ENCODE measurements at regions not wholly inside any gene's neighbourhood (a gene's known extent, or its start where the extent isn't known, plus 50 kb on each side); places are given as distances from the start of the nearest gene placed in this dataset.

DNA sequence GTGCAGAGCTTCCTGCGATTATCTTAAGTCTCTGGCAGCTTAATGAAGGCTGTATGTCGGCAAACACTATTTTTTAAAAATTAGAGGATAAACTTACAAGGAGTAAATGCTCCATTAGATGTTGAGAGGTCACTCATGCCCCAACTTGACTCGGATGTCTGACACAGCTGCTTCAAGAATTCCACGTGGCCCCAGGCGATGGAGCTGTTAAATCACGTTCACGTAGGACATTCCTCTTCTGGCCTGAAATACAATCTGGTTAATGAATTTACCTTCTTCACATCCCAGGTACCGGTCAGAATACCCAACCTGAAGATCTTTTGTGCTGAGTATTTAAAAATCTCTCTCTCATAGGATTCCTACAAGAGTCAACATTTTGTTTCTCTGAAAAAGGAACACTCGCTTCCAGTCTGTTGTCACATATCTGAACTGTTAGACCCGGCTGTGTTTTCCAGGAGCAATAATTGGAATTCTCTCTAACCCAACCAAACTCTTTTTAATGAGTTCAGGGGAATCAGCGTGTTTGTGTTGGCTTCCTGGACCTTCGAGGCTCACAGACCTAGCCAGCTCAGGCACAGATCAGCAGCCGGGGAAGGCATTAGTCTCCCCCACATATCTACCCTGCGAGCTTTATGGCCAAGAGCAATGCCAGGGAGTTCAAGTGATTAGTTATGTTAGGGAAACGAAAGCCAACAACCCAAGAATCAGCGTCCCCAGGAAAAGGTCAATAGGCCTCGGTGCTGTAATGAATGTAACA lies 284.9 kb downstream of the FGFR2 start:
- Histone ChIP-seq H3K4me3 (ENCODE audit: low read length) (no peak overlapping the region), H3K36me3 (ENCODE audit: control insufficient read depth, insufficient read depth, low read length) (no peaks in the 10 kb centered on the region), H3K27me3 (ENCODE audit: control insufficient read depth, insufficient read depth, low read length) (peaks cover 5% of the 10 kb centered on the region), H3K27ac (ENCODE audit: low read length) (no peak overlapping the region), H3K4me1 (ENCODE audit: control insufficient read depth, insufficient read depth, low read length) (no peaks in the 10 kb centered on the region), H3K9me3 (replicated peaks; ENCODE audit: control insufficient read depth, low read depth, low read length) (no peaks in the 10 kb centered on the region)
- 29% methylated on average over 7 of the region's 17 CpGs for WGBS (ENCODE audit: insufficient coverage)
- DNase-seq, result peak; percentile 20

DNA sequence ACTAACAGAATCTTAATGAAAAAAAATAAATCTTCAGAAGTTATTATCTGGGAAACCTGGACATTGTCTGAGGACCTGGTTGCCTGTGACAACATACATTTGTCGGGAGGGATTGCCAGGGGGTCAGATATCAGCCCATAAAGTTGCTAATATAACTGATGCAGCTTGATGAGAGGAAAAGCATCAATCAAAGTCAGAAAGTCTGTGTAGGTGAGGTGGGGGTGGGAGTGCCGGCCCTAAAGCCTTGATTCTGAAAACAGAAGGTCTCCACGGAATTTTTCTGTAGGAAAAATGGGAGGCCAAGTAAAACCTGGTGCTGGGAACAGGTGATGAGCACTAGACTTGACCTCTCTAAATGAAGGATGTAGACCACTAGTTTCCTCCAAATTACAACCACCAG lies 281.8 kb downstream of the FGFR2 start:
- peaks cover 2% of the 10 kb centered on the region for H3K27me3 ChIP-seq (ENCODE audit: control insufficient read depth, insufficient read depth, low read length)
- H3K36me3 ChIP-seq (ENCODE audit: control insufficient read depth, insufficient read depth, low read length), result no peaks in the 10 kb centered on the region
- 37% methylated on average over 3 of the region's 3 CpGs for WGBS (ENCODE audit: insufficient coverage)
- H3K27ac ChIP-seq (ENCODE audit: low read length), result no peak overlapping the region
- no peaks in the 10 kb centered on the region for H3K4me1 ChIP-seq (ENCODE audit: control insufficient read depth, insufficient read depth, low read length)
- no peak for DNase-seq
- H3K9me3 ChIP-seq (replicated peaks; ENCODE audit: control insufficient read depth, low read depth, low read length), result no peaks in the 10 kb centered on the region
- no peak overlapping the region for H3K4me3 ChIP-seq (ENCODE audit: low read length)

DNA sequence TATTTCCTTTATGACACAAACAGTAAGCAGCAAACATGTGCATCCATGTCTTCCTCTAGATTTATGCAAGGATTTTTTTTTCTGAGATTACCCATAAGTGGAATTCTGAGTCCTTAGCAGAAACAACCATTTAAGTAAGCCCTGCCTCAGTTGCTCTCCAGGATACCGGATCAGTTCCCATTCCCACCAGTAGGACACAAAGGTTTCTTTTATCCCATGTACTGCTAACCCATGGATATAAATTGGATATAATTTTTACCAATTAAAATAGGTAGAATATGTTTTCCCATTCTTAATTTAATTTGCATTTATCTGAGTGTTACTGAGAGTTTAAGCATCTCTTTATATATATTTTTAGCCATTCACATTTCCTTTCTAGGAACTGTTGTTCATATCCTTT lies 280.9 kb downstream of the FGFR2 start:
- Histone ChIP-seq H3K27ac (ENCODE audit: low read length) (no peak overlapping the region), H3K9me3 (replicated peaks; ENCODE audit: control insufficient read depth, low read depth, low read length) (no peaks in the 10 kb centered on the region)
- WGBS (ENCODE audit: insufficient coverage), result no CpG with 5 or more reads among the region's 1 CpG

DNA sequence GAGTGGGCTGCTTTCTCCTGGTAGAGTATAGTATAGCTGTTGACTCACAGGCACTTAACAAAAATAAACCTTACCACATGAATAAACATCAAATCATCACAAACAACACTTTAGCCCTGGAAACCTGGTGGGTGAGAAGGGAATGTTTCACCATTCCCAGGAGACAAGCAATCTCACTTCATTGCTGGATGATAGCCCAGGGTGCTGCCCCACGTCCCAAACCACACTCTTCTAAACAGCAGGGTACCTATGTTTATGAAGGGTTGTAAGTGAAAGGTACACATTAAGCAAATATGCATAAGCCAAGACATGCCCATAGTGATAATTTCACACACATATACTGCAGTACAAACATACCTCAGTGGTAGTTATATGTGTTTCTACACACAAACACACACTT lies 276.2 kb downstream of the FGFR2 start:
- Histone ChIP-seq H3K9me3 (replicated peaks; ENCODE audit: control insufficient read depth, low read depth, low read length) (no peaks in the 10 kb centered on the region), H3K36me3 (ENCODE audit: control insufficient read depth, insufficient read depth, low read length) (no peaks in the 10 kb centered on the region), H3K27me3 (ENCODE audit: control insufficient read depth, insufficient read depth, low read length) (no peaks in the 10 kb centered on the region), H3K27ac (ENCODE audit: low read length) (no peak overlapping the region), H3K4me3 (ENCODE audit: low read length) (no peak overlapping the region), H3K4me1 (ENCODE audit: control insufficient read depth, insufficient read depth, low read length) (no peaks in the 10 kb centered on the region)
- no peak for DNase-seq
- no CpG with 5 or more reads among the region's 1 CpG for WGBS (ENCODE audit: insufficient coverage)

More for the DNA sequence above, 280.9 kb downstream of the FGFR2 start:
- Histone ChIP-seq H3K36me3 (ENCODE audit: control insufficient read depth, insufficient read depth, low read length) (no peaks in the 10 kb centered on the region), H3K4me1 (ENCODE audit: control insufficient read depth, insufficient read depth, low read length) (no peaks in the 10 kb centered on the region), H3K27me3 (ENCODE audit: control insufficient read depth, insufficient read depth, low read length) (peaks cover 2% of the 10 kb centered on the region), H3K4me3 (ENCODE audit: low read length) (no peak overlapping the region)
- no peak for DNase-seq

DNA sequence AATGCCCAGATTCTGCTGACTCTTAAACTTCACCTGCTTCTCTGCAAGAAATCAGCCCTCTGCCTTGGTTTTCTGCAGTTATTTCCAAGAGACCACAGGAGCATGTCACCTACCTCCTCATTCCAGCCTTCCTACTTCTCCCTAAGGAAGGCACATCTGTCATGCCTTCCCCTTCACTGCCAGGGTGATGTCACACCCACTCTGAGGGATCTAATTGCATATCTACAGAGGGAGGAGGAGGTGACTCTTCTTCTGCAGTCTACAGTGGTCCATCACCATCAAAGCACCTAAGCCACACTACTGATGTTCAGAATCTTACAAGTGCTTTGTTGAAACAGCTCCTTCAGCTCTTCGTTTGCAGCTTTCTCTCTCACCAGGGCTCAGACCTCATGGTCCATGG lies 275.5 kb downstream of the FGFR2 start:
- H3K4me1 ChIP-seq (ENCODE audit: control insufficient read depth, insufficient read depth, low read length), result no peaks in the 10 kb centered on the region
- H3K9me3 ChIP-seq (replicated peaks; ENCODE audit: control insufficient read depth, low read depth, low read length), result no peaks in the 10 kb centered on the region
- no peak overlapping the region for H3K4me3 ChIP-seq (ENCODE audit: low read length)
- H3K36me3 ChIP-seq (ENCODE audit: control insufficient read depth, insufficient read depth, low read length), result no peaks in the 10 kb centered on the region
- H3K27ac ChIP-seq (ENCODE audit: low read length), result no peak overlapping the region
- no peak for DNase-seq
- no peaks in the 10 kb centered on the region for H3K27me3 ChIP-seq (ENCODE audit: control insufficient read depth, insufficient read depth, low read length)
- WGBS (ENCODE audit: insufficient coverage), result no CpG with 5 or more reads among the region's 1 CpG

DNA sequence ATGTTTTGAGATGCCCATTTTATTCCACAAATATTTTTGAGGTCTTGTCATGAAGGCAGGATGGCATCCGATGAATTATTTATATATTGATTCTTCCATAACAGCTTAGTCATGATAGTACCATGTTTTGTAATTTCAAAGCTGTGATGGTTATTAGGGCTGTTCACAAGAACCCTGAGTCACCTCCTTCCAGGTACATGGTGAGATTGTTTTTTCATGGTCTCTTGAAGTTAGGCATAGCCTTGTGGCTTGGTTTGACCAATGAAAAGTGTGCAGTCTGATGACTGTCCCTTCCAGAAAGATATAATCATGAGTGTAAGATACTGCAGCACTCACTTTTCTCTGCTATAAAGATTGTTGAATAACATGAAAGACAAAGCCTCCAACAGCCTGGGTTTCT lies 274.8 kb downstream of the FGFR2 start:
- Histone ChIP-seq H3K27me3 (ENCODE audit: control insufficient read depth, insufficient read depth, low read length) (no peaks in the 10 kb centered on the region), H3K36me3 (ENCODE audit: control insufficient read depth, insufficient read depth, low read length) (no peaks in the 10 kb centered on the region), H3K4me3 (ENCODE audit: low read length) (no peak overlapping the region), H3K9me3 (replicated peaks; ENCODE audit: control insufficient read depth, low read depth, low read length) (no peaks in the 10 kb centered on the region), H3K4me1 (ENCODE audit: control insufficient read depth, insufficient read depth, low read length) (no peaks in the 10 kb centered on the region), H3K27ac (ENCODE audit: low read length) (no peak overlapping the region)
- no CpG with 5 or more reads among the region's 1 CpG for WGBS (ENCODE audit: insufficient coverage)
- DNase-seq, result no peak

DNA sequence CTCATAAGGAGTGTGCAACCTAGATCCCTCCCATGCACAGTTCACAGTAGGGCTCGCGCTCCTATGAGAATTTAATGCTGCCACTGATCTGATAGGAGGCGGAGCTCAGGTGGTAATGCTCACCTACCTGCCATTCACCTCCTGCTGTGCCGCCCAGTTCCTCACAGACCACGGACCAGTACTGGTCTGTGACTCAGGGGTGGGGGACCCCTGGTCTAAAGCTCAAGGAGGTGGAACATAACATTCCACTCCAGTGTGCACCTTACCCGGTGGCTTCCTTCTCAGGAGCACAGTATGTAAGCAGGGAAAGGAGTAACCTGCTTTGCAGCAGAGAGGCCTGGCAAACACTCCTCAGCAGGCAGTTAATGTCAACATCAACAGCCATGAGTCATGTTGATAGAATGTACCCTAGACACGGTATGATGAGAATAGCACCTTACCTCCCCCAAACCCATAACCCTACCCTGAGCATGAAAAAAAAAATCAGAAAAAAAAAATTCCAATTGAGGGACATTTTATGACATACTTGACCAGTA lies 273.5 kb downstream of the FGFR2 start:
- Histone ChIP-seq H3K27me3 (ENCODE audit: control insufficient read depth, insufficient read depth, low read length) (no peaks in the 10 kb centered on the region), H3K36me3 (ENCODE audit: control insufficient read depth, insufficient read depth, low read length) (no peaks in the 10 kb centered on the region), H3K27ac (ENCODE audit: low read length) (no peak overlapping the region), H3K9me3 (replicated peaks; ENCODE audit: control insufficient read depth, low read depth, low read length) (no peaks in the 10 kb centered on the region), H3K4me1 (ENCODE audit: control insufficient read depth, insufficient read depth, low read length) (no peaks in the 10 kb centered on the region), H3K4me3 (ENCODE audit: low read length) (no peak overlapping the region)
- WGBS (ENCODE audit: insufficient coverage), result 100% methylated on average over 2 of the region's 7 CpGs
- no peak for DNase-seq

DNA sequence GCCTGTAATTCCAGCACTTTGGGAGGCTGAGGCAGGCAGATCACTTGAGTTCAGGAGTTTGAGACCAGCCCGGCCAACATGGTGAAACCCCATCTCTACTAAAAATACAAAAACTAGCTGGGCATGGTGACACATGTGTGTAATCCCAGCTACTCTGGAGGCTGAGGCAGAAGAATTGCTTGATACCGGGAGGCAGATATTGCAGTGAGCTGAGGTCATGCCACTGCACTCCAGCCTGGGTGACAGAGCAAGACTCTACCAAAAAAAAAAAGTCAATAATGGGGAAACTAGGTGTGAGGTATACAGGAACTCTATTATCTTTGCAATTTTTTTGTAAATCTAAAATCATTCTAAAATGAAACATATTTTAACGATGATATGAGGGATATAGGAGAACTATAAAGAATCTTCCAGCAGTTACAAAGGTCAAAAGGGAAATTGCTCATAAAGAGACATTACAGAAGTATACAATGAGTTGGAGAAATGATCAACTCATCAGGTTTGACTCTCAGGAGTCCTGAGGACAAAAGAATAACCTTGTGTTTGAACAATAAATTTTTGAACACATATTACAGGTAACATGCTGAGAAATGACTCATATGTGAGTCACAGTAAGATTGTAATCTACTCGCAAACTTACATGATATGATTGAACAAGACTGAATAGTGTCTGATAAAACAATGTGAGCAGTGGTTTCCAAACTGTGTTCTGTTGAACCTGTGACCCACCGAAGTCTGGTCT lies 272.6 kb downstream of the FGFR2 start:
- Histone ChIP-seq H3K9me3 (replicated peaks; ENCODE audit: control insufficient read depth, low read depth, low read length) (no peaks in the 10 kb centered on the region), H3K4me3 (ENCODE audit: low read length) (no peak overlapping the region), H3K27ac (ENCODE audit: low read length) (no peak overlapping the region), H3K36me3 (ENCODE audit: control insufficient read depth, insufficient read depth, low read length) (no peaks in the 10 kb centered on the region), H3K4me1 (ENCODE audit: control insufficient read depth, insufficient read depth, low read length) (no peaks in the 10 kb centered on the region), H3K27me3 (ENCODE audit: control insufficient read depth, insufficient read depth, low read length) (no peaks in the 10 kb centered on the region)
- DNase-seq, result no peak
- WGBS (ENCODE audit: insufficient coverage), result 83% methylated on average over 1 of the region's 5 CpGs

DNA sequence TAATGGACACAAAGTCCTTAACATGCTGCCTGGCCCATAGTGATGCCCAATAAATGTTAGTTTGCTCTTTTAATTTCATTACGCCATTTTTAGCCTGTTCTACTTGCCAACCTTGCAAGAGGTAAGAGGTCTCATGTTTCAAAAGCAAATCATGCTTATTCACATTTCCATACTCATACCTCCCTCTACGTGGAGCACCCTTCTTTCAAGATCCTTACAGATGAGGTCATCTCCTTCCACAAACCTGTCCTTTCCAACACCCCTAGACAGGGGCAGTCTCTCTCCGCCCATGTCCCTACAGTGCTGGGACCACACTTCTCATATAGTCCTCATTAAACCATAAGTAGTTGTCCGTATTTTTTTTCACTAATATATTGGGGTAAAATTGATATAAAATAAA lies 271.3 kb downstream of the FGFR2 start:
- Histone ChIP-seq H3K36me3 (ENCODE audit: control insufficient read depth, insufficient read depth, low read length) (no peaks in the 10 kb centered on the region), H3K4me3 (ENCODE audit: low read length) (no peak overlapping the region), H3K4me1 (ENCODE audit: control insufficient read depth, insufficient read depth, low read length) (no peaks in the 10 kb centered on the region), H3K27ac (ENCODE audit: low read length) (no peak overlapping the region), H3K27me3 (ENCODE audit: control insufficient read depth, insufficient read depth, low read length) (no peaks in the 10 kb centered on the region), H3K9me3 (replicated peaks; ENCODE audit: control insufficient read depth, low read depth, low read length) (no peaks in the 10 kb centered on the region)
- DNase-seq, result no peak
- WGBS (ENCODE audit: insufficient coverage), result 78% methylated on average over 2 of the region's 4 CpGs

DNA sequence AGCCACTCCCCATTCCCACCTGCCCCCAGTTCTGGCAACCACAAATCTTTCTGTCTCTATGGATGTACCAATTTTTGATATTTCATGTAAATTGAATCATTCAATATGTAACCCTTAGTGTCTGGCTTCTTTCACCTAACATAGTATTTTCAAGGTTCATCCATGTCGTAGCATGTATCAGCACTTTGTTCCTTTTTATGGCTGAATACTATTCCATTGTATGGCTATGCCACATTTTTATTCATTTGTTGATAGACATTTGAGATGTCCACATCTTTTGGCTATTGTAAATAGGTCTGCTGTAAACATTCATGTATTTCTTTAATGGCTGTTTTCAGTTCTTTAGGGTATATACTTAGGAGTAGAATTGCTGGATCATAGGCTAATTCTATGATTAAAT lies 270.5 kb downstream of the FGFR2 start:
- H3K9me3 ChIP-seq (replicated peaks; ENCODE audit: control insufficient read depth, low read depth, low read length), result no peaks in the 10 kb centered on the region
- no peak overlapping the region for H3K27ac ChIP-seq (ENCODE audit: low read length)
- H3K36me3 ChIP-seq (ENCODE audit: control insufficient read depth, insufficient read depth, low read length), result no peaks in the 10 kb centered on the region
- no CpG with 5 or more reads among the region's 1 CpG for WGBS (ENCODE audit: insufficient coverage)
- H3K4me3 ChIP-seq (ENCODE audit: low read length), result no peak overlapping the region
- no peaks in the 10 kb centered on the region for H3K4me1 ChIP-seq (ENCODE audit: control insufficient read depth, insufficient read depth, low read length)
- no peaks in the 10 kb centered on the region for H3K27me3 ChIP-seq (ENCODE audit: control insufficient read depth, insufficient read depth, low read length)
- DNase-seq, result no peak
